NCI-H2196 (cell line): ENCODE measurements at regions not wholly inside any gene's neighbourhood (a gene's known extent, or its start where the extent isn't known, plus 50 kb on each side); places are given as distances from the start of the nearest gene placed in this dataset.

ENCODE experiments used
- DNase-seq: peaks from one replicate; lab custom pipeline; 2025; ENCODE audit not compliant: unreplicated experiment; lab: John Stamatoyannopoulos, UW

- no peak for DNase-seq
Measured at GRCh38 chr3:194768586-194768985, 82.9 kb downstream of the FAM43A start.

GRCh38 chr3:194769020-194769643 is 83.4 kb downstream of the FAM43A start:
- peak; percentile 100 for DNase-seq

GRCh38 chr3:194772241-194773000 is 86.7 kb downstream of the FAM43A start:
- DNase-seq: no peak

- no peak for DNase-seq
Measured at GRCh38 chr3:194773216-194773615, 87.5 kb downstream of the FAM43A start.

- no peak for DNase-seq
Measured at GRCh38 chr3:194773771-194774455, 88.2 kb downstream of the FAM43A start.

GRCh38 chr3:194775266-194775665 is 89.6 kb downstream of the FAM43A start:
- DNase-seq: no peak

- DNase-seq: no peak
Measured at GRCh38 chr3:194775731-194776130, 90.0 kb downstream of the FAM43A start.

GRCh38 chr3:194777729-194778128 is 92.0 kb downstream of the FAM43A start:
- DNase-seq: no peak

- DNase-seq: no peak
Measured at GRCh38 chr3:194779729-194780224, 94.1 kb downstream of the FAM43A start.

GRCh38 chr3:194780706-194781105 is 95.0 kb downstream of the FAM43A start:
- DNase-seq: no peak

- no peak for DNase-seq
Measured at GRCh38 chr3:194781617-194782016, 95.9 kb downstream of the FAM43A start.

- no peak for DNase-seq
Measured at GRCh38 chr3:194782698-194783404, 97.2 kb downstream of the FAM43A start.

- DNase-seq: no peak
Measured at GRCh38 chr3:194784361-194784760, 98.7 kb downstream of the FAM43A start.

- no peak for DNase-seq
Measured at GRCh38 chr3:194785315-194785714, 99.6 kb downstream of the FAM43A start.

- no peak for DNase-seq
Measured at GRCh38 chr3:194787072-194787471, 101.4 kb downstream of the FAM43A start.

GRCh38 chr3:194787650-194788049 is 102.0 kb downstream of the FAM43A start:
- no peak for DNase-seq

- DNase-seq: no peak
Measured at GRCh38 chr3:194792368-194792767, 106.7 kb downstream of the FAM43A start.

- no peak for DNase-seq
Measured at GRCh38 chr3:194797555-194798250, 112.0 kb downstream of the FAM43A start.

GRCh38 chr3:194798486-194798885 is 112.8 kb downstream of the FAM43A start:
- no peak for DNase-seq

- DNase-seq: no peak
Measured at GRCh38 chr3:194800002-194800401, 114.3 kb downstream of the FAM43A start.
